GM12878 (cell line): ENCODE measurements at regions not wholly inside any gene's neighbourhood (a gene's known extent, or its start where the extent isn't known, plus 50 kb on each side); places are given as distances from the start of the nearest gene placed in this dataset.

ENCODE experiments used
- ATAC-seq: fragments of 200-7000 bp; cut with Tn5 transposase; 3 replicates; pipeline ENCODE4 v1.9.1; 2020; ENCODE audit warnings: mild to moderate bottlenecking, moderate library complexity
- BruUV-seq: library from RNA; stranded (reverse); fragments of 400-500 nt; replicated peaks from 2 replicates; lab custom pipeline; 2021; lab: Mats Ljungman, UMichigan
- CTCF ChIA-PET: fragments of 300-600 bp; sonication (Branson Sonifier 250); formaldehyde crosslinking; extraction: SDS; loops from one replicate; lab custom pipeline; 2021; ENCODE audit warnings: inconsistent platforms; lab: Yijun Ruan, JAX
- POLR2A ChIA-PET: fragments of 350-600 bp; formaldehyde crosslinking; extraction: SDS; loops from one replicate; lab custom pipeline; 2021; ENCODE audit warnings: inconsistent platforms; lab: Charles Lee
- RAD21 ChIA-PET: fragments of 300-600 bp; sonication (Branson Sonifier 250); formaldehyde crosslinking; loops from one replicate; lab custom pipeline; 2023; ENCODE audit warnings: antibody characterized with exemption; ENCODE audit not compliant: unreplicated experiment; lab: Charles Lee
- SMC1A ChIA-PET: fragments of 300-600 bp; sonication (Branson Sonifier 250); formaldehyde crosslinking; loops from one replicate; lab custom pipeline; 2023; ENCODE audit not compliant: unreplicated experiment, uncharacterized antibody; lab: Charles Lee
- DNase-seq: peaks from one replicate; pipeline ENCODE4 v3.0.0-alpha.2; 2011; ENCODE audit warnings: low read depth, low spot score
- FAIRE-seq: peaks from 3 replicates; lab custom pipeline; 2011; peaks lifted over from hg19 to GRCh38; lab: Jason Lieb, UNC
- H2AFZ ChIP-seq: 2 replicates; pipeline ENCODE4 v1.6.0; 2011; ENCODE audit warnings: low read depth, low read length, control low read depth; ENCODE audit not compliant: control insufficient read depth
- H3K27ac ChIP-seq: 2 replicates; pipeline ENCODE4 v1.5.1; 2011; ENCODE audit warnings: control low read depth; ENCODE audit not compliant: control insufficient read depth, insufficient read depth
- H3K27me3 ChIP-seq, 2 experiments: replicated peaks in 1 of 2; 2 replicates each; pipeline versions ENCODE4 v1.6.0 to v1.6.1; 2011; ENCODE audit warnings: low read length in 1 of 2; ENCODE audit not compliant: control insufficient read depth in 2 of 2, insufficient read depth in 2 of 2
- H3K36me3 ChIP-seq, 2 experiments: 2 replicates each; pipeline ENCODE4 v1.5.1; 2011; ENCODE audit warnings: low read length in 1 of 2; ENCODE audit not compliant: control insufficient read depth in 2 of 2, insufficient read depth in 2 of 2
- H3K4me1 ChIP-seq: 2 replicates; pipeline ENCODE4 v1.6.1; 2011; ENCODE audit warnings: mild to moderate bottlenecking, low read length, moderate library complexity, mixed read lengths; ENCODE audit not compliant: control insufficient read depth, insufficient read depth
- H3K4me2 ChIP-seq: 2 replicates; pipeline ENCODE4 v1.6.0; 2011; ENCODE audit warnings: control low read depth; ENCODE audit not compliant: control insufficient read depth, insufficient read depth
- H3K4me3 ChIP-seq: fragments of 200-600 bp; sonication (generic); 2 replicates; pipeline ENCODE4 v1.5.1; 2016
- H3K79me2 ChIP-seq: 2 replicates; pipeline ENCODE4 v1.6.0; 2011; ENCODE audit warnings: low read length; ENCODE audit not compliant: control insufficient read depth, insufficient read depth
- H3K9ac ChIP-seq: 2 replicates; pipeline ENCODE4 v1.8.0; 2011; ENCODE audit warnings: low read length, control low read depth, mixed read lengths; ENCODE audit not compliant: control insufficient read depth, insufficient read depth
- H3K9me3 ChIP-seq: replicated peaks from 3 replicates; pipeline ENCODE4 v1.5.1; 2011; ENCODE audit warnings: mild to moderate bottlenecking, low read length; ENCODE audit not compliant: control insufficient read depth, insufficient read depth
- H4K20me1 ChIP-seq: 2 replicates; pipeline ENCODE4 v1.6.0; 2011; ENCODE audit not compliant: control insufficient read depth, insufficient read depth
- BHLHE40 ChIP-seq, 2 experiments: fragments of 450-650 bp in 1 of 2; IDR thresholded peaks; 2 replicates each; pipeline ENCODE4 v1.6.1; 2011 to 2017; ENCODE audit warnings: low read depth in 2 of 2, borderline replicate concordance in 1 of 2, improper control_type of control experiment in 1 of 2, low read length in 1 of 2, mild to moderate bottlenecking in 1 of 2
- EED ChIP-seq: sonication (generic); IDR thresholded peaks from 2 replicates; pipeline ENCODE4 v1.6.1; 2016; ENCODE audit warnings: antibody characterized with exemption, low read depth
- EGR1 ChIP-seq, 2 experiments: IDR thresholded peaks; 1 replicate in 1 of 2; 2 replicates in 1 of 2; pipeline ENCODE4 v1.6.1; 2011 to 2012; ENCODE audit warnings: low read depth in 2 of 2, low read length in 2 of 2, borderline replicate concordance in 1 of 2, mild to moderate bottlenecking in 1 of 2, moderate library complexity in 1 of 2
- EP300 ChIP-seq, 2 experiments: fragments of 150-350 bp in 1 of 2; IDR thresholded peaks; 2 replicates each; pipeline ENCODE4 v1.6.1; 2011 to 2012; ENCODE audit warnings: low read depth in 2 of 2, low read length in 2 of 2, borderline replicate concordance in 1 of 2, improper control_type of control experiment in 1 of 2, inconsistent platforms in 1 of 2; ENCODE audit not compliant: control insufficient read depth in 1 of 2
- IRF3 ChIP-seq: fragments of 450-650 bp; IDR thresholded peaks from 2 replicates; pipeline ENCODE4 v1.6.1; 2014; ENCODE audit warnings: mild to moderate bottlenecking
- RAD51 ChIP-seq: fragments of 450-650 bp; IDR thresholded peaks from 2 replicates; pipeline ENCODE4 v1.6.1; 2016; ENCODE audit warnings: moderate library complexity, mild to moderate bottlenecking, inconsistent platforms
- RUNX3 ChIP-seq: IDR thresholded peaks from 2 replicates; pipeline ENCODE4 v1.6.1; 2012; ENCODE audit warnings: low read length, inconsistent platforms
- SIX5 ChIP-seq: IDR thresholded peaks from 2 replicates; pipeline ENCODE4 v1.6.1; 2011; ENCODE audit warnings: mild to moderate bottlenecking, low read depth, low read length, moderate library complexity; ENCODE audit not compliant: severe bottlenecking
- SP1 ChIP-seq: IDR thresholded peaks from one replicate; pipeline ENCODE4 v1.6.1; 2011; ENCODE audit warnings: low read depth, low read length
- STAT3 ChIP-seq: IDR thresholded peaks from 2 replicates; pipeline ENCODE4 v1.6.1; 2011; ENCODE audit warnings: low read depth, low read length, improper control_type of control experiment
- TCF7 ChIP-seq: IDR thresholded peaks from 2 replicates; pipeline ENCODE4 v1.6.1; 2014; ENCODE audit warnings: antibody characterized with exemption, borderline replicate concordance
- USF2 ChIP-seq: IDR thresholded peaks from 2 replicates; pipeline ENCODE4 v1.6.1; 2011; ENCODE audit warnings: low read depth, low read length, improper control_type of control experiment, borderline replicate concordance
- WRNIP1 ChIP-seq: IDR thresholded peaks from 2 replicates; pipeline ENCODE4 v1.6.1; 2011; ENCODE audit warnings: low read depth, low read length, improper control_type of control experiment, borderline replicate concordance
- ZNF217 ChIP-seq: fragments of 450-650 bp; IDR thresholded peaks from 2 replicates; pipeline ENCODE4 v1.6.1; 2017; ENCODE audit warnings: antibody characterized with exemption, mild to moderate bottlenecking
- ZNF592 ChIP-seq: fragments of 450-650 bp; IDR thresholded peaks from 2 replicates; pipeline ENCODE4 v1.6.1; 2017; ENCODE audit warnings: mild to moderate bottlenecking, moderate library complexity
- WGBS: methylation state at CpG from one replicate; pipeline ENCODE4 v1.1.6; 2016; ENCODE audit warnings: low lambda C conversion rate; ENCODE audit not compliant: insufficient replicate concordance, insufficient coverage; ENCODE audit errors: missing lambda C conversion rate; 5-methylcytosine and 5-hydroxymethylcytosine counted together
- in situ Hi-C: fragments of 300-500 bp; cut with MboI; formaldehyde crosslinking; loops from 9 replicates; pipeline ENCODE4 v1.14.3; 2018; ENCODE audit warnings: mixed read lengths
- intact Hi-C: fragments of 100-400 bp; cut with micrococcal nuclease; formaldehyde crosslinking; loops from one replicate; pipeline ENCODE4 v1.14.2; 2022; ENCODE audit not compliant: unreplicated experiment
- TF ChIP-seq, protein P1 (sequence below), 3 experiments: IDR thresholded peaks in 2 of 3; conservative IDR thresholded peaks in 1 of 3; 2 replicates each; pipeline ENCODE4 v1.5.1; 2011; ENCODE audit warnings: low read depth in 3 of 3, low read length in 3 of 3, mild to moderate bottlenecking in 3 of 3, control low read depth in 2 of 3, moderate library complexity in 2 of 3, inconsistent platforms in 1 of 3, mixed read lengths in 1 of 3; ENCODE audit not compliant: control insufficient read depth in 2 of 3, insufficient read depth in 1 of 3; ENCODE audit errors: extremely low read depth in 1 of 3

DNA sequence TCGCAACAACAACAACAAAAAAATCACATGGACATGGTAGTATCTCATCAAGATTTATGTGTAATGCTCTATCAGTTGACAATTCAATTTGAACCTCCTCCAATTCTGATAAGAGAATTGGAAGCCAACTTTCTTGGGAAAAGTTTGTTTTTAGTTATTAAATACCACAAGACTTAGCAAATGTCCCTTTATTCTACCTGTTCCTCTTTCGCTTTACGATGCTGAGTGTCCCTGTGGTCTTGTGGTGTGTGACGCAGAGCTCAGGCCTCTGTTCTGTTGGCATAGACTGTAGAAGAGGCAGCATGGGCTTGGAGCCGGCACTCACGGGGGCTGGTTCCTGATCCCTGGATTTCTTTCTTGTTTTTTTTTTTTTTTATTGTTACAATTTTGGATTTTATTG is 76.7 kb downstream of the PSMB1 start:
- no peaks in the 10 kb centered on the region for H3K36me3 ChIP-seq
- intact Hi-C loops, result no loop called here
- no peaks in the 10 kb centered on the region for H3K79me2 ChIP-seq
- H3K27ac ChIP-seq, result no peak overlapping the region
- ChIA-PET POLR2A (interaction anchor here (0.7 to 4.0 kb wide), 4 partner anchors 12 to 16 kb away, joined by 3 to 20 read pairs (median 5); no protein-coding TSS in a partner anchor), RAD21 (interaction anchor here (0.6 to 2.6 kb wide), 8 partner anchors 12 to 185 kb away, joined by 3 to 14 read pairs (median 4); partner anchors contain the start of gene DLL1), CTCF (interaction anchor here (1.2 to 4.6 kb wide), 3 partner anchors 12 to 644 kb away, joined by 3 to 37 read pairs (median 7); no protein-coding TSS in a partner anchor), SMC1A (interaction anchor here (1.1 to 2.4 kb wide), 7 partner anchors 12 to 41 kb away, joined by 3 to 11 read pairs (median 4); no protein-coding TSS in a partner anchor)
- in situ Hi-C loops, result no loop called here
- BruUV-seq, result no TSS peak
- H3K4me1 ChIP-seq, result no peaks in the 10 kb centered on the region
- no peak for FAIRE-seq
- ATAC-seq, result peak; percentile 92
- H2AFZ ChIP-seq, result no peak overlapping the region
- H3K27me3 ChIP-seq, result no peaks in the 10 kb centered on the region; a peak in 1 of 4 replicates
- no peak overlapping the region for H3K4me2 ChIP-seq
- no peaks in the 10 kb centered on the region for H4K20me1 ChIP-seq
- H3K9ac ChIP-seq, result no peak overlapping the region
- peak; percentile 40 for DNase-seq
- H3K4me3 ChIP-seq, result no peak overlapping the region
- no peaks in the 10 kb centered on the region; the same call in 2 of the 3 replicates for H3K9me3 ChIP-seq
- WGBS, result 16% methylated on average over 6 of the region's 6 CpGs
- TF ChIP-seq RAD51 (0 out of 2 replicates have a peak, but pooled peaks have one; percentile 20), USF2 (no peak), RUNX3 (peak; percentile 80), STAT3 (no peak), SP1 (no peak), IRF3 (no peak), SIX5 (no peak), ZNF592 (0 out of 2 replicates have a peak, but pooled peaks have one; percentile 16), WRNIP1 (no peak), ZNF217 (no peak), EP300 (IDR thresholded peaks at IDR 0.05; ENCODE audit: borderline replicate concordance in 1 of 2, control insufficient read depth in 1 of 2, low read depth in 2 of 2, low read length in 2 of 2) (peak; percentile 36 to 53; a peak in 2 of 4 replicates), EED (no peak), TCF7 (no peak), EGR1 (IDR thresholded peaks at IDR 0.05; ENCODE audit: borderline replicate concordance in 1 of 2, low read depth in 2 of 2, low read length in 2 of 2) (no peak), BHLHE40 (IDR thresholded peaks at IDR 0.05; ENCODE audit: borderline replicate concordance in 1 of 2, low read depth in 2 of 2, low read length in 1 of 2) (peak; percentile 4 to 38; a peak in 1 of 4 replicates)
- TF ChIP-seq, protein P1, sequence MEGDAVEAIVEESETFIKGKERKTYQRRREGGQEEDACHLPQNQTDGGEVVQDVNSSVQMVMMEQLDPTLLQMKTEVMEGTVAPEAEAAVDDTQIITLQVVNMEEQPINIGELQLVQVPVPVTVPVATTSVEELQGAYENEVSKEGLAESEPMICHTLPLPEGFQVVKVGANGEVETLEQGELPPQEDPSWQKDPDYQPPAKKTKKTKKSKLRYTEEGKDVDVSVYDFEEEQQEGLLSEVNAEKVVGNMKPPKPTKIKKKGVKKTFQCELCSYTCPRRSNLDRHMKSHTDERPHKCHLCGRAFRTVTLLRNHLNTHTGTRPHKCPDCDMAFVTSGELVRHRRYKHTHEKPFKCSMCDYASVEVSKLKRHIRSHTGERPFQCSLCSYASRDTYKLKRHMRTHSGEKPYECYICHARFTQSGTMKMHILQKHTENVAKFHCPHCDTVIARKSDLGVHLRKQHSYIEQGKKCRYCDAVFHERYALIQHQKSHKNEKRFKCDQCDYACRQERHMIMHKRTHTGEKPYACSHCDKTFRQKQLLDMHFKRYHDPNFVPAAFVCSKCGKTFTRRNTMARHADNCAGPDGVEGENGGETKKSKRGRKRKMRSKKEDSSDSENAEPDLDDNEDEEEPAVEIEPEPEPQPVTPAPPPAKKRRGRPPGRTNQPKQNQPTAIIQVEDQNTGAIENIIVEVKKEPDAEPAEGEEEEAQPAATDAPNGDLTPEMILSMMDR (IDR thresholded peaks at IDR 0.05 in 2 of 3, conservative IDR thresholded peaks at IDR 0.05 in 1 of 3; ENCODE audit: control insufficient read depth in 2 of 3, extremely low read depth in 1 of 3, insufficient read depth in 1 of 3, low read depth in 3 of 3, low read length in 3 of 3), result no peak
